Hepatocyte (in vitro differentiated cells): ENCODE measurements at regions not wholly inside any gene's neighbourhood (a gene's known extent, or its start where the extent isn't known, plus 50 kb on each side); places are given as distances from the start of the nearest gene placed in this dataset.
"Not testable (repeated sequence)": the region's sequence is repeated elsewhere in the genome, so short reads cannot be mapped to it uniquely, and the experiment has no call there.

Source experiments
- DNase-seq: peaks from one replicate; pipeline ENCODE4 v3.0.0-alpha.2; 2016; ENCODE audit warnings: low spot score
- H2AFZ ChIP-seq: fragments of 200-600 bp; sonication (generic); 2 replicates; pipeline ENCODE4 v1.6.0; 2016; ENCODE audit warnings: antibody characterized with exemption, mild to moderate bottlenecking
- H3K27ac ChIP-seq: fragments of 200-600 bp; sonication (generic); 2 replicates; pipeline ENCODE4 v1.5.1; 2016; ENCODE audit warnings: mild to moderate bottlenecking
- H3K27me3 ChIP-seq: fragments of 200-600 bp; sonication (generic); 2 replicates; pipeline ENCODE4 v1.6.1; 2016
- H3K36me3 ChIP-seq: fragments of 200-600 bp; sonication (generic); replicated peaks from 2 replicates; pipeline ENCODE4 v1.5.1; 2016; ENCODE audit warnings: low read depth; ENCODE audit not compliant: insufficient read depth
- H3K4me1 ChIP-seq: fragments of 200-600 bp; sonication (generic); 2 replicates; pipeline ENCODE4 v1.5.1; 2016; ENCODE audit warnings: mild to moderate bottlenecking, moderate library complexity; ENCODE audit not compliant: insufficient read depth
- H3K4me2 ChIP-seq: fragments of 200-600 bp; sonication (generic); 2 replicates; pipeline ENCODE4 v1.6.0; 2016
- H3K4me3 ChIP-seq: fragments of 200-600 bp; sonication (generic); 2 replicates; pipeline ENCODE4 v1.5.1; 2016; ENCODE audit warnings: mild to moderate bottlenecking
- H3K79me2 ChIP-seq: fragments of 200-600 bp; sonication (generic); 2 replicates; pipeline ENCODE4 v1.6.0; 2017; ENCODE audit warnings: mild to moderate bottlenecking
- H3K9me2 ChIP-seq: fragments of 200-600 bp; sonication (generic); replicated peaks from 2 replicates; pipeline ENCODE4 v1.6.0; 2017; ENCODE audit warnings: mild to moderate bottlenecking; ENCODE audit not compliant: insufficient read depth
- H3K9me3 ChIP-seq: fragments of 200-600 bp; sonication (generic); 2 replicates; pipeline ENCODE4 v1.5.1; 2016; ENCODE audit warnings: low read depth, mild to moderate bottlenecking
- H4K20me1 ChIP-seq: fragments of 200-600 bp; sonication (generic); 2 replicates; pipeline ENCODE4 v1.6.0; 2016; ENCODE audit warnings: mild to moderate bottlenecking; ENCODE audit not compliant: insufficient read depth, poor library complexity, severe bottlenecking
- CTCF ChIP-seq: fragments of 200-600 bp; sonication (generic); IDR thresholded peaks from 2 replicates; pipeline ENCODE4 v1.5.1; 2016; ENCODE audit warnings: antibody characterized with exemption, mild to moderate bottlenecking; ENCODE audit not compliant: poor library complexity
- EZH2 ChIP-seq: fragments of 200-600 bp; sonication (generic); IDR thresholded peaks from 2 replicates; pipeline ENCODE4 v1.6.1; 2016; ENCODE audit warnings: antibody characterized with exemption, mild to moderate bottlenecking, borderline replicate concordance
- EZH2phosphoT487 ChIP-seq: fragments of 200-600 bp; sonication (generic); IDR thresholded peaks from one replicate; pipeline ENCODE4 v1.6.1; 2018; ENCODE audit warnings: antibody characterized with exemption, mild to moderate bottlenecking, low read depth, moderate library complexity; ENCODE audit not compliant: unreplicated experiment, severe bottlenecking
- whole genome bisulfite sequencing: methylation state at CpG from one replicate; pipeline ENCODE4 v1.1.6; 2016; ENCODE audit warnings: low lambda C conversion rate; ENCODE audit errors: missing lambda C conversion rate; 5-methylcytosine and 5-hydroxymethylcytosine counted together

GRCh38 chr10:118900617-118901016 lies 128.9 kb upstream of the NANOS1 start:
- H3K4me3 ChIP-seq = no peak overlapping the region
- no peak for TF ChIP-seq EZH2
- no peak for TF ChIP-seq EZH2phosphoT487
- TF ChIP-seq CTCF = no peak
- H3K4me2 ChIP-seq = no peak overlapping the region
- no peaks in the 10 kb centered on the region for H3K9me2 ChIP-seq
- no peak for DNase-seq
- no peaks in the 10 kb centered on the region for H3K9me3 ChIP-seq
- 74% methylated on average over 9 of the region's 9 CpGs for WGBS
- no peaks in the 10 kb centered on the region for H4K20me1 ChIP-seq
- H3K79me2 ChIP-seq = no peaks in the 10 kb centered on the region
- no peaks in the 10 kb centered on the region for H3K4me1 ChIP-seq
- H3K27me3 ChIP-seq = no peaks in the 10 kb centered on the region
- no peaks in the 10 kb centered on the region for H3K36me3 ChIP-seq
- H3K27ac ChIP-seq = no peak overlapping the region
- no peak overlapping the region for H2AFZ ChIP-seq

- H3K36me3 ChIP-seq = no peaks in the 10 kb centered on the region
- WGBS = 86% methylated on average over 4 of the region's 4 CpGs
- no peaks in the 10 kb centered on the region for H4K20me1 ChIP-seq
- no peaks in the 10 kb centered on the region for H3K4me1 ChIP-seq
- no peak overlapping the region for H3K27ac ChIP-seq
- H2AFZ ChIP-seq = no peak overlapping the region
- H3K4me3 ChIP-seq = no peak overlapping the region
- H3K79me2 ChIP-seq = no peaks in the 10 kb centered on the region
- H3K4me2 ChIP-seq = no peak overlapping the region
- no peaks in the 10 kb centered on the region for H3K9me3 ChIP-seq
- no peak for DNase-seq
- TF ChIP-seq CTCF (no peak), EZH2phosphoT487 (no peak), EZH2 (no peak)
- no peaks in the 10 kb centered on the region for H3K27me3 ChIP-seq
- no peaks in the 10 kb centered on the region for H3K9me2 ChIP-seq
Observed at GRCh38 chr10:118901380-118901779, 128.1 kb upstream of the NANOS1 start.

GRCh38 chr10:118901906-118902305 lies 127.6 kb upstream of the NANOS1 start:
- Histone ChIP-seq H3K27ac (no peak overlapping the region), H3K4me1 (no peaks in the 10 kb centered on the region), H3K9me2 (no peaks in the 10 kb centered on the region), H3K27me3 (no peaks in the 10 kb centered on the region), H3K36me3 (no peaks in the 10 kb centered on the region), H3K79me2 (no peaks in the 10 kb centered on the region), H3K4me2 (no peak overlapping the region), H4K20me1 (no peaks in the 10 kb centered on the region), H3K4me3 (no peak overlapping the region), H3K9me3 (no peaks in the 10 kb centered on the region), H2AFZ (no peak overlapping the region)
- DNase-seq = no peak
- 96% methylated on average over 4 of the region's 4 CpGs for WGBS
- TF ChIP-seq EZH2 (no peak), EZH2phosphoT487 (no peak), CTCF (no peak)

- H2AFZ ChIP-seq, H3K9me3 ChIP-seq, H4K20me1 ChIP-seq, H3K4me2 ChIP-seq, DNase-seq, H3K9me2 ChIP-seq, H3K79me2 ChIP-seq, H3K27ac ChIP-seq, H3K27me3 ChIP-seq, H3K36me3 ChIP-seq, H3K4me3 ChIP-seq, H3K4me1 ChIP-seq: not testable (repeated sequence)
- WGBS = 94% methylated on average over 5 of the region's 5 CpGs
Observed at GRCh38 chr10:118902656-118903055, 126.9 kb upstream of the NANOS1 start.
